Panc1 (cell line): ENCODE measurements at regions not wholly inside any gene's neighbourhood (a gene's known extent, or its start where the extent isn't known, plus 50 kb on each side); places are given as distances from the start of the nearest gene placed in this dataset.

Experiments used
- TF ChIP-seq, protein P1 (sequence below): fragments of 450-650 bp; IDR thresholded peaks from 2 replicates; pipeline ENCODE4 v1.5.1; 2017; ENCODE audit warnings: mild to moderate bottlenecking
- TF ChIP-seq, protein P2 (sequence below), 2 experiments: IDR thresholded peaks; 2 replicates each; pipeline ENCODE4 v1.6.1; 2011 to 2012; ENCODE audit warnings: low read depth in 2 of 2, control low read depth in 1 of 2, low read length in 1 of 2, mild to moderate bottlenecking in 1 of 2, moderate library complexity in 1 of 2; ENCODE audit not compliant: insufficient read depth in 1 of 2

GRCh38 chr18:42530276-42530675, 575.2 kb downstream of the PIK3C3 start:
- TF ChIP-seq, protein P1, sequence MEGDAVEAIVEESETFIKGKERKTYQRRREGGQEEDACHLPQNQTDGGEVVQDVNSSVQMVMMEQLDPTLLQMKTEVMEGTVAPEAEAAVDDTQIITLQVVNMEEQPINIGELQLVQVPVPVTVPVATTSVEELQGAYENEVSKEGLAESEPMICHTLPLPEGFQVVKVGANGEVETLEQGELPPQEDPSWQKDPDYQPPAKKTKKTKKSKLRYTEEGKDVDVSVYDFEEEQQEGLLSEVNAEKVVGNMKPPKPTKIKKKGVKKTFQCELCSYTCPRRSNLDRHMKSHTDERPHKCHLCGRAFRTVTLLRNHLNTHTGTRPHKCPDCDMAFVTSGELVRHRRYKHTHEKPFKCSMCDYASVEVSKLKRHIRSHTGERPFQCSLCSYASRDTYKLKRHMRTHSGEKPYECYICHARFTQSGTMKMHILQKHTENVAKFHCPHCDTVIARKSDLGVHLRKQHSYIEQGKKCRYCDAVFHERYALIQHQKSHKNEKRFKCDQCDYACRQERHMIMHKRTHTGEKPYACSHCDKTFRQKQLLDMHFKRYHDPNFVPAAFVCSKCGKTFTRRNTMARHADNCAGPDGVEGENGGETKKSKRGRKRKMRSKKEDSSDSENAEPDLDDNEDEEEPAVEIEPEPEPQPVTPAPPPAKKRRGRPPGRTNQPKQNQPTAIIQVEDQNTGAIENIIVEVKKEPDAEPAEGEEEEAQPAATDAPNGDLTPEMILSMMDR, result no peak
- TF ChIP-seq, protein P2, sequence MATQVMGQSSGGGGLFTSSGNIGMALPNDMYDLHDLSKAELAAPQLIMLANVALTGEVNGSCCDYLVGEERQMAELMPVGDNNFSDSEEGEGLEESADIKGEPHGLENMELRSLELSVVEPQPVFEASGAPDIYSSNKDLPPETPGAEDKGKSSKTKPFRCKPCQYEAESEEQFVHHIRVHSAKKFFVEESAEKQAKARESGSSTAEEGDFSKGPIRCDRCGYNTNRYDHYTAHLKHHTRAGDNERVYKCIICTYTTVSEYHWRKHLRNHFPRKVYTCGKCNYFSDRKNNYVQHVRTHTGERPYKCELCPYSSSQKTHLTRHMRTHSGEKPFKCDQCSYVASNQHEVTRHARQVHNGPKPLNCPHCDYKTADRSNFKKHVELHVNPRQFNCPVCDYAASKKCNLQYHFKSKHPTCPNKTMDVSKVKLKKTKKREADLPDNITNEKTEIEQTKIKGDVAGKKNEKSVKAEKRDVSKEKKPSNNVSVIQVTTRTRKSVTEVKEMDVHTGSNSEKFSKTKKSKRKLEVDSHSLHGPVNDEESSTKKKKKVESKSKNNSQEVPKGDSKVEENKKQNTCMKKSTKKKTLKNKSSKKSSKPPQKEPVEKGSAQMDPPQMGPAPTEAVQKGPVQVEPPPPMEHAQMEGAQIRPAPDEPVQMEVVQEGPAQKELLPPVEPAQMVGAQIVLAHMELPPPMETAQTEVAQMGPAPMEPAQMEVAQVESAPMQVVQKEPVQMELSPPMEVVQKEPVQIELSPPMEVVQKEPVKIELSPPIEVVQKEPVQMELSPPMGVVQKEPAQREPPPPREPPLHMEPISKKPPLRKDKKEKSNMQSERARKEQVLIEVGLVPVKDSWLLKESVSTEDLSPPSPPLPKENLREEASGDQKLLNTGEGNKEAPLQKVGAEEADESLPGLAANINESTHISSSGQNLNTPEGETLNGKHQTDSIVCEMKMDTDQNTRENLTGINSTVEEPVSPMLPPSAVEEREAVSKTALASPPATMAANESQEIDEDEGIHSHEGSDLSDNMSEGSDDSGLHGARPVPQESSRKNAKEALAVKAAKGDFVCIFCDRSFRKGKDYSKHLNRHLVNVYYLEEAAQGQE (IDR thresholded peaks at IDR 0.05; ENCODE audit: insufficient read depth in 1 of 2, low read depth in 2 of 2, low read length in 1 of 2), result no peak
